KMS-11 (cell line): ENCODE measurements at regions not wholly inside any gene's neighbourhood (a gene's known extent, or its start where the extent isn't known, plus 50 kb on each side); places are given as distances from the start of the nearest gene placed in this dataset.

Experiments
- H2AFZ ChIP-seq: fragments of 200-600 bp; sonication (generic); 2 replicates; pipeline ENCODE4 v1.6.1; 2016; ENCODE audit warnings: antibody characterized with exemption, mixed run types, low read depth
- H3K27ac ChIP-seq: fragments of 200-600 bp; sonication (generic); 2 replicates; pipeline ENCODE4 v1.6.1; 2016; ENCODE audit warnings: mild to moderate bottlenecking, mixed run types
- H3K27me3 ChIP-seq: fragments of 200-600 bp; sonication (generic); 2 replicates; pipeline ENCODE4 v1.6.1; 2017; ENCODE audit warnings: mild to moderate bottlenecking, low read depth, mixed run types, moderate library complexity; ENCODE audit not compliant: insufficient read depth
- H3K36me3 ChIP-seq: fragments of 200-600 bp; sonication (generic); 2 replicates; pipeline ENCODE4 v1.6.1; 2017; ENCODE audit warnings: mild to moderate bottlenecking, mixed run types; ENCODE audit not compliant: insufficient read depth
- H3K4me1 ChIP-seq: fragments of 200-600 bp; sonication (generic); 2 replicates; pipeline ENCODE4 v1.6.1; 2016; ENCODE audit warnings: mild to moderate bottlenecking, low read depth, mixed run types; ENCODE audit not compliant: poor library complexity, severe bottlenecking
- H3K4me2 ChIP-seq: fragments of 200-600 bp; sonication (generic); 2 replicates; pipeline ENCODE4 v1.7.0; 2016; ENCODE audit warnings: mild to moderate bottlenecking, mixed run types
- H3K4me3 ChIP-seq: fragments of 200-600 bp; sonication (generic); IDR thresholded peaks from 2 replicates; pipeline ENCODE4 v1.6.1; 2017; ENCODE audit warnings: low read depth, low read length, mixed read lengths; ENCODE audit not compliant: insufficient read depth
- H3K79me2 ChIP-seq: fragments of 200-600 bp; sonication (generic); 2 replicates; pipeline ENCODE4 v1.6.1; 2016; ENCODE audit warnings: low read depth, mixed run types; ENCODE audit not compliant: insufficient read depth
- H3K9ac ChIP-seq: fragments of 200-600 bp; sonication (generic); 2 replicates; pipeline ENCODE4 v1.6.1; 2016; ENCODE audit warnings: mild to moderate bottlenecking, mixed run types
- H4K20me1 ChIP-seq: fragments of 200-600 bp; sonication (generic); 2 replicates; pipeline ENCODE4 v1.6.1; 2016; ENCODE audit warnings: mild to moderate bottlenecking, mixed run types; ENCODE audit not compliant: insufficient read depth
- TF ChIP-seq, protein P1 (sequence below): fragments of 200-600 bp; sonication (generic); conservative IDR thresholded peaks from 2 replicates; pipeline ENCODE4 v1.6.1; 2017; ENCODE audit warnings: low read depth, mild to moderate bottlenecking, antibody characterized with exemption, low read length, moderate library complexity, mixed read lengths

GRCh38 chr11:41950470-41951143 is 491.2 kb upstream of the LRRC4C start:
- H2AFZ ChIP-seq = no peak overlapping the region
- no peaks in the 10 kb centered on the region for H3K36me3 ChIP-seq
- H4K20me1 ChIP-seq = no peaks in the 10 kb centered on the region
- no peak overlapping the region for H3K9ac ChIP-seq
- H3K27ac ChIP-seq = no peak overlapping the region
- H3K4me3 ChIP-seq = no peak overlapping the region
- no peaks in the 10 kb centered on the region for H3K79me2 ChIP-seq
- TF ChIP-seq, protein P1, sequence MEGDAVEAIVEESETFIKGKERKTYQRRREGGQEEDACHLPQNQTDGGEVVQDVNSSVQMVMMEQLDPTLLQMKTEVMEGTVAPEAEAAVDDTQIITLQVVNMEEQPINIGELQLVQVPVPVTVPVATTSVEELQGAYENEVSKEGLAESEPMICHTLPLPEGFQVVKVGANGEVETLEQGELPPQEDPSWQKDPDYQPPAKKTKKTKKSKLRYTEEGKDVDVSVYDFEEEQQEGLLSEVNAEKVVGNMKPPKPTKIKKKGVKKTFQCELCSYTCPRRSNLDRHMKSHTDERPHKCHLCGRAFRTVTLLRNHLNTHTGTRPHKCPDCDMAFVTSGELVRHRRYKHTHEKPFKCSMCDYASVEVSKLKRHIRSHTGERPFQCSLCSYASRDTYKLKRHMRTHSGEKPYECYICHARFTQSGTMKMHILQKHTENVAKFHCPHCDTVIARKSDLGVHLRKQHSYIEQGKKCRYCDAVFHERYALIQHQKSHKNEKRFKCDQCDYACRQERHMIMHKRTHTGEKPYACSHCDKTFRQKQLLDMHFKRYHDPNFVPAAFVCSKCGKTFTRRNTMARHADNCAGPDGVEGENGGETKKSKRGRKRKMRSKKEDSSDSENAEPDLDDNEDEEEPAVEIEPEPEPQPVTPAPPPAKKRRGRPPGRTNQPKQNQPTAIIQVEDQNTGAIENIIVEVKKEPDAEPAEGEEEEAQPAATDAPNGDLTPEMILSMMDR = no peak
- no peak overlapping the region for H3K4me2 ChIP-seq
- H3K4me1 ChIP-seq = peaks cover 33% of the 10 kb centered on the region
- no peaks in the 10 kb centered on the region for H3K27me3 ChIP-seq

DNA sequence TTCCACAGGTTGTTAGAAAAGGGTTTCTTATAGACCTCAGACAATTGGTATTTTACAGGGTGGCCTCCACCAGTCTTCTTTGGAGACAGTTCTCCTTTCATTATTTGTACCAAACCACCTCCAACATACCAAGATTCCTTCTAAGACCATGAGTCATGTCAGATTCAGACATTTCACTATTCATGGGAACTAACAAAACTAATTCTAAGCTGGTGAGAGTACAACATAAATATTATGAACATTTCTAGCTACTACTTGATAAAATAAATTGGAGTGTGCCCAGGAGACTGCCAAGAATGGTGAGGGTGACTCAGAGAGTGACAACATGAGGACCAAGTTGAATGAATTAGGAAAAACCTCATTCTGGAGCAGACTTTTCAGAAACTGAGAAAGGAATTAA is 494.6 kb upstream of the LRRC4C start:
- no peaks in the 10 kb centered on the region for H3K27me3 ChIP-seq
- no peak overlapping the region for H3K27ac ChIP-seq
- no peaks in the 10 kb centered on the region for H3K36me3 ChIP-seq
- H3K4me1 ChIP-seq = peaks cover 16% of the 10 kb centered on the region
- no peak overlapping the region for H3K4me3 ChIP-seq
- TF ChIP-seq, protein P1 = no peak
- H2AFZ ChIP-seq = no peak overlapping the region
- H3K4me2 ChIP-seq = no peak overlapping the region
- no peak overlapping the region for H3K9ac ChIP-seq
- no peaks in the 10 kb centered on the region for H4K20me1 ChIP-seq
- no peaks in the 10 kb centered on the region for H3K79me2 ChIP-seq

DNA sequence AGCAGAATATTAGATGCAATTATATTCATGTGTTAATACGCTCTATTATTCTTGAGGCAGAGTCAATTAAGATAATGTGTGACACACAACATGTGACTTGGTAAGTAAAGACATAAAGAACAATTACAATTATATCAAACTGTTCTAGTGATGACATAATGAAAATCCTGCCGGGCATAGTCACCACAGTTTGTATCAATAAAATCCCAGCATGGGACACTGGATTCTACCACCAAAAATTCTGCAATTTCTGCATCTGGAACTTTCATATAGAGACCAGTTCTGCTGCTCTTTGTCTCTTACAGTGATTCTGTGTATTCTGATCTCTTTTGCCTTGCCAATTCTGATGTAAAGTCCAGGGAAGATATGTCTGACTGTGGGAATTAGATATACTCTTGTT is 495.6 kb upstream of the LRRC4C start:
- Histone ChIP-seq H2AFZ (no peak overlapping the region), H3K79me2 (no peaks in the 10 kb centered on the region), H3K9ac (no peak overlapping the region), H4K20me1 (no peaks in the 10 kb centered on the region), H3K27ac (no peak overlapping the region), H3K36me3 (no peaks in the 10 kb centered on the region), H3K4me2 (no peak overlapping the region), H3K4me1 (peaks cover 6% of the 10 kb centered on the region), H3K27me3 (no peaks in the 10 kb centered on the region), H3K4me3 (no peak overlapping the region)
- TF ChIP-seq, protein P1 = no peak

DNA sequence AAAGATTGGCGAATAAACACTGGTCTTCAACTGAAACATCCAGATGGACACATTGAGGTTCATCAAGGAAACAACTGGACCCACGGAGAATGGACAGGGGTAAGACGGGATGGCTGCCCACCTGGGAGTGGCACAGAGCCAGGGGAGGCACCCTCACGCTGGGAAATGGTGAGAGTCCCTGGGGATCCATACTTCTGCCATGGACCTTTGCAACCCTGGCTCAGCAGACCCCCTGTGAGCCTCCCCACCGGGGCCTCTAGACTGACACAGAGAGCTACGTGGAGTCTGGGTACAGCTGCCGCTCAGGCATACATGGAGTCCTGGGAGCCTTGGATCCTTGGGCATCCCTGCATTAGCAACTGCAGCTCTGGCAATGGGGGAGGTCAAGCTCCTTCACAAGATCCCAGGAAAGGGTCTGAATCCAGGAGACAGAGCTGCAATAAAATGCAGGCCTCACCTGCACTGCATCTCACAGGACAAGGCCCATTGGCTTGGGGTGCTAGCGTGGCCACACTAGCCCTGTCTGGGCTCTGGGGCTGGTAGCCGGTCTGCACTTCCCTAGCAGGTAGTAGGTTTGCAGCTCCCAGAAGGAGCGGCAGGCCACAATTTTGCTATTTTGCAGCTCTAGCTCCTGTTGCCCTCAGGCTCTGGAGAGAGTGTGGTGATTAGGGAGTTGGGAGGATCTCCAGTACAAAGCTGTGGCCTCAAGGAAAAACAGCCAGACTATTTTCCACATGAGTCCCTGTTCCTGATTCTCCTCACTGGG is 496.4 kb upstream of the LRRC4C start:
- Histone ChIP-seq H3K4me3 (no peak overlapping the region), H3K4me2 (no peak overlapping the region), H4K20me1 (no peaks in the 10 kb centered on the region), H3K4me1 (peaks cover under 1% of the 10 kb centered on the region), H3K27me3 (no peaks in the 10 kb centered on the region), H3K27ac (no peak overlapping the region), H3K9ac (no peak overlapping the region), H3K79me2 (no peaks in the 10 kb centered on the region), H2AFZ (no peak overlapping the region), H3K36me3 (no peaks in the 10 kb centered on the region)
- TF ChIP-seq, protein P1 = no peak
